ENCODE measurements at regions not wholly inside any gene's neighbourhood (a gene's known extent, or its start where the extent isn't known, plus 50 kb on each side); places are given as distances from the start of the nearest gene placed in this dataset.

- Mint-ChIP-seq H3K27ac (no peak overlapping the region), H3K36me3 (ENCODE audit: low read depth) (no peaks in the 10 kb centered on the region), H3K4me1 (ENCODE audit: low read depth) (peaks cover 9% of the 10 kb centered on the region), H3K27me3 (ENCODE audit: low read depth) (peaks cover 3% of the 10 kb centered on the region), H3K4me3 (no peak overlapping the region), H3K9me3 (no peaks in the 10 kb centered on the region)
Observed at GRCh38 chr2:8028036-8028435, 653.8 kb upstream of the ID2 start.

- Mint-ChIP-seq H3K4me3 (no peak overlapping the region), H3K27me3 (ENCODE audit: low read depth) (peaks cover 3% of the 10 kb centered on the region), H3K9me3 (no peaks in the 10 kb centered on the region), H3K4me1 (ENCODE audit: low read depth) (peaks cover 5% of the 10 kb centered on the region), H3K36me3 (ENCODE audit: low read depth) (no peaks in the 10 kb centered on the region), H3K27ac (no peak overlapping the region)
Observed at GRCh38 chr2:8028436-8028835, 653.4 kb upstream of the ID2 start.

DNA sequence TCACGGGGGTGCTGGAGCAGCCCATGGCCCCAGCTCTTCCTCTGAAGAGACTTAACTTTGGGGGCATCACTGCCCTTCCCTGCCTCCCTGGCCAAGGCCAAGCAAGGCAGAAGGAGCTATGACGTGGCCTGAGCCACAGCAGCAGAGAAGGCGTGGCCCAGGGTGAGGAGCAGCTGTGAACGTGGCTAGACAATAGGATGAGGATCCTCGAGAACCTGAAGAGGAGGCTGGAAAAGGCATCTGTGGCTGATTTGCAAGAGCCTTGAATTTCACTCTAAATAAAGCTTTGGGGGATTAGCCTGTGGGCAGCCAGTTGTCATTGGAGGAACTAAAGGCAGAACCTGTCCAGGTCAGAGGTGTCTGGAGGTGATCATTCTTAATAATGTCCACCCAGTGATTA lies 652.9 kb upstream of the ID2 start:
- H3K36me3 Mint-ChIP-seq (ENCODE audit: low read depth) = no peaks in the 10 kb centered on the region
- H3K9me3 Mint-ChIP-seq = no peaks in the 10 kb centered on the region
- peaks cover 5% of the 10 kb centered on the region for H3K4me1 Mint-ChIP-seq (ENCODE audit: low read depth)
- no peak overlapping the region for H3K27ac Mint-ChIP-seq
- no peak overlapping the region for H3K4me3 Mint-ChIP-seq
- peaks cover 3% of the 10 kb centered on the region for H3K27me3 Mint-ChIP-seq (ENCODE audit: low read depth)

- Mint-ChIP-seq H3K36me3 (ENCODE audit: low read depth) (no peaks in the 10 kb centered on the region), H3K27ac (no peak overlapping the region), H3K9me3 (no peaks in the 10 kb centered on the region), H3K4me3 (no peak overlapping the region), H3K4me1 (ENCODE audit: low read depth) (peaks cover 5% of the 10 kb centered on the region), H3K27me3 (ENCODE audit: low read depth) (no peaks in the 10 kb centered on the region)
Observed at GRCh38 chr2:8030573-8031303, 651.1 kb upstream of the ID2 start.

- Mint-ChIP-seq H3K4me1 (ENCODE audit: low read depth) (peaks cover 5% of the 10 kb centered on the region), H3K27ac (no peak overlapping the region), H3K4me3 (no peak overlapping the region), H3K9me3 (no peaks in the 10 kb centered on the region), H3K27me3 (ENCODE audit: low read depth) (no peaks in the 10 kb centered on the region), H3K36me3 (ENCODE audit: low read depth) (no peaks in the 10 kb centered on the region)
Observed at GRCh38 chr2:8031370-8031769, 650.5 kb upstream of the ID2 start.

- Mint-ChIP-seq H3K4me3 (no peak overlapping the region), H3K36me3 (ENCODE audit: low read depth) (no peaks in the 10 kb centered on the region), H3K27me3 (ENCODE audit: low read depth) (no peaks in the 10 kb centered on the region), H3K27ac (no peak overlapping the region), H3K9me3 (no peaks in the 10 kb centered on the region), H3K4me1 (ENCODE audit: low read depth) (peaks cover 5% of the 10 kb centered on the region)
Observed at GRCh38 chr2:8033546-8034096, 648.2 kb upstream of the ID2 start.

DNA sequence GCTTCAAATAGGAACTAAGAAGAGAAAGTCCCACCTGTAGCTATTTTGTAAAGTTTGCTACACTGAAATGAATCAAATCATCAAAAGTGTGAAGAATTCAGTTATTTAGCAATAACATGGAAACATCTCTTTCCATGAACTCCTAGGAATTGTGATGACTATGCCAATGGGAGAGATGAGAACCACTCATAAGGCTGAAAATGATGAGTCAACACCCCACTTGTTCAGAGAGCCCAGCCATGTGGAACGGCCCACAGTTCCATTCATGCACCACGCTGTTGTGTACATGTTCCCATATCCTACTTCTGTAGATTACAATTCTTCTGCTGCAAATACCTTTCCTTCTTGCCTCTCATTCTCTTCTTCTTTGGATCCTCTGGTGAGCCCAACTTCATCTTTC lies 645.5 kb upstream of the ID2 start:
- H3K9me3 Mint-ChIP-seq = no peaks in the 10 kb centered on the region
- peaks cover 4% of the 10 kb centered on the region for H3K4me1 Mint-ChIP-seq (ENCODE audit: low read depth)
- no peaks in the 10 kb centered on the region for H3K27me3 Mint-ChIP-seq (ENCODE audit: low read depth)
- no peak overlapping the region for H3K27ac Mint-ChIP-seq
- H3K36me3 Mint-ChIP-seq (ENCODE audit: low read depth) = no peaks in the 10 kb centered on the region
- H3K4me3 Mint-ChIP-seq = no peak overlapping the region

DNA sequence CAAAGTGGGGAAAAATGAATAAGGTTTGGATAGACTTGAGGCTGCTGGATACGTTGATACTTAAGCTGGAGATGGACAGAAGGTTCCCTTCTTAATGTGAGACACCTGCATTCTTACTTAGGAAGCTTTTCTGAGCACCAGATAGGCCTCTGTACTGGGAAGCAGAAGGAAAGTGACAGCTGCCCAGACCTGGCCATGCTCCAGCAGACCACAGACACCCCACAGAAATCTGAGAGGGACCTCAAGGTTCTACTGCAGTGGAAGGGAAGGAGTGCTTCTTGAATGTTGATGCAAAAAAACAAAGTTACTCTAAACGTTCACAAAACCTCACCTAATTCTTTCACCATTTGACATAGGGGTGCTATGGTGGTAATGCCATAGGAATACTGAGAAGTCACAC lies 642.1 kb upstream of the ID2 start:
- no peak overlapping the region for H3K27ac Mint-ChIP-seq
- peaks cover 8% of the 10 kb centered on the region for H3K9me3 Mint-ChIP-seq
- peaks cover 4% of the 10 kb centered on the region for H3K4me1 Mint-ChIP-seq (ENCODE audit: low read depth)
- H3K4me3 Mint-ChIP-seq = no peak overlapping the region
- no peaks in the 10 kb centered on the region for H3K36me3 Mint-ChIP-seq (ENCODE audit: low read depth)
- no peaks in the 10 kb centered on the region for H3K27me3 Mint-ChIP-seq (ENCODE audit: low read depth)

GRCh38 chr2:8043295-8043694 lies 638.6 kb upstream of the ID2 start:
- H3K4me3 Mint-ChIP-seq = no peak overlapping the region
- peaks cover 11% of the 10 kb centered on the region for H3K9me3 Mint-ChIP-seq
- H3K4me1 Mint-ChIP-seq (ENCODE audit: low read depth) = peaks cover 4% of the 10 kb centered on the region
- no peaks in the 10 kb centered on the region for H3K27me3 Mint-ChIP-seq (ENCODE audit: low read depth)
- H3K36me3 Mint-ChIP-seq (ENCODE audit: low read depth) = no peaks in the 10 kb centered on the region
- H3K27ac Mint-ChIP-seq = no peak overlapping the region

GRCh38 chr2:8044046-8044594 lies 637.7 kb upstream of the ID2 start:
- Mint-ChIP-seq H3K4me1 (ENCODE audit: low read depth) (peaks cover 5% of the 10 kb centered on the region), H3K27ac (no peak overlapping the region), H3K27me3 (ENCODE audit: low read depth) (no peaks in the 10 kb centered on the region), H3K4me3 (no peak overlapping the region), H3K9me3 (peaks cover 11% of the 10 kb centered on the region), H3K36me3 (ENCODE audit: low read depth) (no peaks in the 10 kb centered on the region)

DNA sequence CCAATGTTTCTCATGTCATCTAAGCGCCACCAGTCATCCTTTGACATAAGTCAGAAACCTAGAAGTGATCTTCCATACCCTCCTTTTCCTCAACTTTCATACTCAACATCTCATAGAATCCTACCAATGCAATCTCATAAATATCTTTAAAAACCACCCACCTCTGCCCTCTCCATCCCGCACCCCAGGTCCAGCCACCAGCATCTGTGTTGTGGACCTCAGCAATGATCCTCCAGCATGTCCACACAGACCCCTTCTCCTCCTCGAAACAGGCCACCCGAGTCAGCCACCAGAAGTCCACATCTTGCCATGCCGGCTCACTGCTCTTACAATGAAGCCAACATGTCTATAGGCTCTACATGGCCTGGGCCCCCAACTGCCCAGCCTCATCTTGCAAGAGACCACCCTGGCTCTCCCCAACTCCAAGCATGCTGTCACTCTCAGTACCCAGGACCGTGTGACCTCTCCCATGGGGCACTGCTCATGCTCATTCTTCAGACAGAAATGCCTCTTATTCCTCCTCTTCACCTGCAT lies 636.7 kb upstream of the ID2 start:
- H3K27ac Mint-ChIP-seq = no peak overlapping the region
- no peaks in the 10 kb centered on the region for H3K27me3 Mint-ChIP-seq (ENCODE audit: low read depth)
- H3K9me3 Mint-ChIP-seq = peaks cover 11% of the 10 kb centered on the region
- no peak overlapping the region for H3K4me3 Mint-ChIP-seq
- no peaks in the 10 kb centered on the region for H3K36me3 Mint-ChIP-seq (ENCODE audit: low read depth)
- H3K4me1 Mint-ChIP-seq (ENCODE audit: low read depth) = peaks cover 8% of the 10 kb centered on the region

GRCh38 chr2:8046849-8047248 lies 635.0 kb upstream of the ID2 start:
- H3K4me3 Mint-ChIP-seq = no peak overlapping the region
- H3K9me3 Mint-ChIP-seq = peaks cover 9% of the 10 kb centered on the region
- H3K27me3 Mint-ChIP-seq (ENCODE audit: low read depth) = no peaks in the 10 kb centered on the region
- no peak overlapping the region for H3K27ac Mint-ChIP-seq
- peaks cover 4% of the 10 kb centered on the region for H3K36me3 Mint-ChIP-seq (ENCODE audit: low read depth)
- H3K4me1 Mint-ChIP-seq (ENCODE audit: low read depth) = peaks cover 21% of the 10 kb centered on the region

- no peaks in the 10 kb centered on the region for H3K27me3 Mint-ChIP-seq (ENCODE audit: low read depth)
- H3K27ac Mint-ChIP-seq = no peak overlapping the region
- H3K36me3 Mint-ChIP-seq (ENCODE audit: low read depth) = peaks cover 8% of the 10 kb centered on the region
- no peak overlapping the region for H3K4me3 Mint-ChIP-seq
- H3K4me1 Mint-ChIP-seq (ENCODE audit: low read depth) = peaks cover 26% of the 10 kb centered on the region
- peaks cover 3% of the 10 kb centered on the region for H3K9me3 Mint-ChIP-seq
Observed at GRCh38 chr2:8049176-8049575, 632.7 kb upstream of the ID2 start.

DNA sequence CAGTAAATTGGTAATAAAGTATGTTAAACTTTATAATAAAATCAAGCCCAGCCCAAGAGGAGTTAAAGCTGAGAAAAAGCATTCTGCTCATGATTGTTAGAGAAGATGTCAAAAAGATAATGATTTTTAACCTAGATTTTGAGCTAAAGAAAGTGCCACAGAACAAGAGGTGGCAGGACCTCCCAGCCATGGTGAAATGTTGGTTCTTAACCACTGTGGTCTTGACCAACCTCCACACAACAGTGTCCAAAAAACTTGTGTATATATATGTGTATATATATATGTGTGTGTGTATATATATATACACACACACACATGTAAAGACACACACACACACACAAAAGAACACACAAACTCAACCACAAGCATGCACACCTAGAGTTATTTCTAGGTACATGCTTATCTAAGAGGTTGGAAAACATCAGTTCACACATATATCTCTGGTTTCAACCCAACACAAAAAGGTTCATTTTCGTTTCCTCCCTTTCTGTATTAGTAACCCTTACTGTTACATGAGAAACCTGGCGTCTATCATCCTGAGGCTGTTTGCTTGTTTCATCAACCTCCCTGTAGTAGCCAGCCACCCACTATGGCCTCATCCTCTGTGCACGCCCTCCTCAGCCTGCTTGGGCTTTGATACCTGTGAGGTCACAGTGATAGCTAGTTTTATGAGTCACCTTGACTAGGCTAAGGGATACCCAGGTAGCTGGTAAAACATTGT lies 631.8 kb upstream of the ID2 start:
- Mint-ChIP-seq H3K4me3 (no peak overlapping the region), H3K4me1 (ENCODE audit: low read depth) (peaks cover 26% of the 10 kb centered on the region), H3K27me3 (ENCODE audit: low read depth) (no peaks in the 10 kb centered on the region), H3K9me3 (peaks cover 3% of the 10 kb centered on the region), H3K36me3 (ENCODE audit: low read depth) (peaks cover 8% of the 10 kb centered on the region), H3K27ac (peak overlapping the region; percentile 83)

GRCh38 chr2:8053216-8053615 lies 628.6 kb upstream of the ID2 start:
- Mint-ChIP-seq H3K36me3 (ENCODE audit: low read depth) (peaks cover 10% of the 10 kb centered on the region), H3K4me1 (ENCODE audit: low read depth) (peaks cover 26% of the 10 kb centered on the region), H3K9me3 (peaks cover 20% of the 10 kb centered on the region), H3K4me3 (no peak overlapping the region), H3K27me3 (ENCODE audit: low read depth) (no peaks in the 10 kb centered on the region), H3K27ac (no peak overlapping the region)
